Panc1 (cell line): ENCODE measurements at regions not wholly inside any gene's neighbourhood (a gene's known extent, or its start where the extent isn't known, plus 50 kb on each side); places are given as distances from the start of the nearest gene placed in this dataset.

ENCODE experiments used
- POLR2AphosphoS5 ChIP-seq: IDR thresholded peaks from 2 replicates; pipeline ENCODE4 v1.6.1; 2012; ENCODE audit warnings: mild to moderate bottlenecking, low read depth, low read length, moderate library complexity
- SIN3A ChIP-seq: IDR thresholded peaks from 2 replicates; pipeline ENCODE4 v1.6.1; 2012; ENCODE audit warnings: low read depth, mild to moderate bottlenecking, low read length, moderate library complexity, borderline replicate concordance; ENCODE audit not compliant: insufficient read depth
- TCF7L2 ChIP-seq: IDR thresholded peaks from 2 replicates; pipeline ENCODE4 v1.6.1; 2011; ENCODE audit warnings: mild to moderate bottlenecking, low read depth, low read length, inconsistent platforms
- TF ChIP-seq, protein P1 (sequence below): fragments of 450-650 bp; IDR thresholded peaks from 2 replicates; pipeline ENCODE4 v1.5.1; 2017; ENCODE audit warnings: mild to moderate bottlenecking
- TF ChIP-seq, protein P2 (sequence below), 2 experiments: IDR thresholded peaks; 2 replicates each; pipeline ENCODE4 v1.6.1; 2011 to 2012; ENCODE audit warnings: low read depth in 2 of 2, control low read depth in 1 of 2, low read length in 1 of 2, mild to moderate bottlenecking in 1 of 2, moderate library complexity in 1 of 2; ENCODE audit not compliant: insufficient read depth in 1 of 2

DNA sequence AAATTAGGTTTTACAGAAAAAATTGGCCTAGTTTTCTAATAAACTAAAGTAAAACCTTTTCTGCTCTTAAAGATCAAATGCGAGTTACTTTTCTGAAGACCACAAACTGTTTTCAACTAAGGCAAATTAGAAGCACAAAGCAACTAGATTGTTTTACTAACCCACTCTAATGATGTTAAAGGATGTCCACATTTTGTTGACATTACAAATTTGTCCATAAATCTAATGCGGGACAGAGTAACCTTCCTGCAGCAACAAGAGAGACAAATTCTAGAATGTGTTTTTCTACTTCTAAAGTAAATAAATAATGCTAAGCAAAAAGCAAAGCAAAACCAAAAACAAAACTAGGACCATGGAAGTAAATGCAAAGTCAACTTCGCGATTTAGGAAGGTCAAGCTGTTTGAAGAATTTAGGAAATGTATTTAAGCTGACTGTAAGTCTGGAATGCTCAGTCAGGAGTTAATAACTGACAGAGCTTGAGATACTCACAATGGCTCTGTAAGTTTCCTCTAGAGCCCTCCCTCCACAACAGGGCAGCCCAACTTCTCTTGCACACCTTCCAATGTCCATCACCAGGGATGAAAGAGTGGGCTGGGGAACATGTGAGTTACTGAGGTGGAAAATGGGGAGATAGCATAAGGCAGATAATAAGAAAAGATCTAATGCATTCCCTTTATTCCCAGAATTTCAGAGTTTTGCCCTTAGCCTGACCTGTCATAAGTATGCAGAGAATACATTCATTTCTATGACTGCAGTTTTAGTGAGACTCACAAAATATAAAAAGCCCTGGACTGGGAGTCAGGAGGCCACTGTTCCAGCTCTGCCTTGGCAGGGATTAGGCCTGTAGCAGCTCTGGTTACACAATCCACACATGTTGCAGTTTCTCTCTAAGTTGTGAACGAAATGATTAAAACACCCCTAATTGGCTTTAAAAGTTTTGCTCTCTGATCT, 158.8 kb downstream of the FOXA2 start:
- TF ChIP-seq, protein P1, sequence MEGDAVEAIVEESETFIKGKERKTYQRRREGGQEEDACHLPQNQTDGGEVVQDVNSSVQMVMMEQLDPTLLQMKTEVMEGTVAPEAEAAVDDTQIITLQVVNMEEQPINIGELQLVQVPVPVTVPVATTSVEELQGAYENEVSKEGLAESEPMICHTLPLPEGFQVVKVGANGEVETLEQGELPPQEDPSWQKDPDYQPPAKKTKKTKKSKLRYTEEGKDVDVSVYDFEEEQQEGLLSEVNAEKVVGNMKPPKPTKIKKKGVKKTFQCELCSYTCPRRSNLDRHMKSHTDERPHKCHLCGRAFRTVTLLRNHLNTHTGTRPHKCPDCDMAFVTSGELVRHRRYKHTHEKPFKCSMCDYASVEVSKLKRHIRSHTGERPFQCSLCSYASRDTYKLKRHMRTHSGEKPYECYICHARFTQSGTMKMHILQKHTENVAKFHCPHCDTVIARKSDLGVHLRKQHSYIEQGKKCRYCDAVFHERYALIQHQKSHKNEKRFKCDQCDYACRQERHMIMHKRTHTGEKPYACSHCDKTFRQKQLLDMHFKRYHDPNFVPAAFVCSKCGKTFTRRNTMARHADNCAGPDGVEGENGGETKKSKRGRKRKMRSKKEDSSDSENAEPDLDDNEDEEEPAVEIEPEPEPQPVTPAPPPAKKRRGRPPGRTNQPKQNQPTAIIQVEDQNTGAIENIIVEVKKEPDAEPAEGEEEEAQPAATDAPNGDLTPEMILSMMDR = no peak
- TF ChIP-seq, protein P2, sequence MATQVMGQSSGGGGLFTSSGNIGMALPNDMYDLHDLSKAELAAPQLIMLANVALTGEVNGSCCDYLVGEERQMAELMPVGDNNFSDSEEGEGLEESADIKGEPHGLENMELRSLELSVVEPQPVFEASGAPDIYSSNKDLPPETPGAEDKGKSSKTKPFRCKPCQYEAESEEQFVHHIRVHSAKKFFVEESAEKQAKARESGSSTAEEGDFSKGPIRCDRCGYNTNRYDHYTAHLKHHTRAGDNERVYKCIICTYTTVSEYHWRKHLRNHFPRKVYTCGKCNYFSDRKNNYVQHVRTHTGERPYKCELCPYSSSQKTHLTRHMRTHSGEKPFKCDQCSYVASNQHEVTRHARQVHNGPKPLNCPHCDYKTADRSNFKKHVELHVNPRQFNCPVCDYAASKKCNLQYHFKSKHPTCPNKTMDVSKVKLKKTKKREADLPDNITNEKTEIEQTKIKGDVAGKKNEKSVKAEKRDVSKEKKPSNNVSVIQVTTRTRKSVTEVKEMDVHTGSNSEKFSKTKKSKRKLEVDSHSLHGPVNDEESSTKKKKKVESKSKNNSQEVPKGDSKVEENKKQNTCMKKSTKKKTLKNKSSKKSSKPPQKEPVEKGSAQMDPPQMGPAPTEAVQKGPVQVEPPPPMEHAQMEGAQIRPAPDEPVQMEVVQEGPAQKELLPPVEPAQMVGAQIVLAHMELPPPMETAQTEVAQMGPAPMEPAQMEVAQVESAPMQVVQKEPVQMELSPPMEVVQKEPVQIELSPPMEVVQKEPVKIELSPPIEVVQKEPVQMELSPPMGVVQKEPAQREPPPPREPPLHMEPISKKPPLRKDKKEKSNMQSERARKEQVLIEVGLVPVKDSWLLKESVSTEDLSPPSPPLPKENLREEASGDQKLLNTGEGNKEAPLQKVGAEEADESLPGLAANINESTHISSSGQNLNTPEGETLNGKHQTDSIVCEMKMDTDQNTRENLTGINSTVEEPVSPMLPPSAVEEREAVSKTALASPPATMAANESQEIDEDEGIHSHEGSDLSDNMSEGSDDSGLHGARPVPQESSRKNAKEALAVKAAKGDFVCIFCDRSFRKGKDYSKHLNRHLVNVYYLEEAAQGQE (IDR thresholded peaks at IDR 0.05; ENCODE audit: insufficient read depth in 1 of 2, low read depth in 2 of 2, low read length in 1 of 2) = no peak
- TF ChIP-seq POLR2AphosphoS5 = no peak
- no peak for TF ChIP-seq SIN3A
- TF ChIP-seq TCF7L2 = no peak
